Stimulated activated CD8-positive, alpha-beta memory T cell treated with anti-CD3 and anti-CD28 coated beads, Interleukin-7, amount 100 ng/mL, for 24 hours (primary cell): ENCODE measurements at regions not wholly inside any gene's neighbourhood (a gene's known extent, or its start where the extent isn't known, plus 50 kb on each side); places are given as distances from the start of the nearest gene placed in this dataset.

Experiments used
- DNase-seq: peaks from one replicate; pipeline ENCODE4 v3.0.0-alpha.2; 2020; ENCODE audit warnings: low read depth

DNA sequence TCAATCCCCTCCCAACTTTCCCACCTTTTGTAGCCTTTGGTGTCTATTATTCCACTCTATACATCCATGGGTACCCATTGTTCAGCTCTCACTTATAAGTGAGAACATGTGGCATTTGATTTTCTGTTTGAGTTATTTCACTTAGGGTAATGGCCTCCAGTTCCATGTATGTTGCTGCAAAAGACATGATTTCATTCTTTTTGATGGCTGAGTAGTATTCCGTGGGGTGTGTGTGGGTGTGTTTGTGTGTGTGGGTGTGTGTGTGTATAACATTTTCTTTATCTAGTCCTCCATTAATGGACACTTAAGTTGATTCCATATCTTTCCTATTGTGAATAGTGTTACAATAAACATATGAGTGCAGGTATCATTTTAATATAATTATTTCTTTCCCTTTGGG, 157.5 kb upstream of the FSTL4 start:
- no peak for DNase-seq

DNA sequence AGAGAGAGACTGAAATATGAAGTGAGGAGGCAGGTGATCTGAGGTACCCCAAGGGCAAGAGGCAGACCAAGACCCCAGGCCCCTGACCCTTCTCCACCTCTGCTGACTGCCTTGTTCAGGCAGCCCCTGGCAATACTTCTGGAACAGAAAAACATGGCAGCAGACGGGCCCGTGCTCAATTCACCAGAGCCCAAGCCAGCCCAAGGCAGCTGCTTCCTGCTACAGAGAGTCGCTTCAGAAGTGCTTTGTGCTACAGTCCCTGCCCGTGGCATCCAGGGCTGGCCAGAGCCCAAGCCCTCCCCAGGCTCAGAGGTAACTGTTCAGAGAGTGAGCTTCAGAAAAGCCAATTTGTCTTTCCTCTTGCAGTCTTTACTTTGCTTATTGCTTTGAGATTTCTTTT, 151.4 kb upstream of the FSTL4 start:
- DNase-seq, result no peak

GRCh38 chr5:133761632-133762031, 149.3 kb upstream of the FSTL4 start:
- no peak for DNase-seq

GRCh38 chr5:133760532-133760931, 148.2 kb upstream of the FSTL4 start:
- DNase-seq, result no peak

GRCh38 chr5:133758641-133759040, 146.3 kb upstream of the FSTL4 start:
- no peak for DNase-seq

GRCh38 chr5:133757396-133757945, 145.1 kb upstream of the FSTL4 start:
- no peak for DNase-seq

DNA sequence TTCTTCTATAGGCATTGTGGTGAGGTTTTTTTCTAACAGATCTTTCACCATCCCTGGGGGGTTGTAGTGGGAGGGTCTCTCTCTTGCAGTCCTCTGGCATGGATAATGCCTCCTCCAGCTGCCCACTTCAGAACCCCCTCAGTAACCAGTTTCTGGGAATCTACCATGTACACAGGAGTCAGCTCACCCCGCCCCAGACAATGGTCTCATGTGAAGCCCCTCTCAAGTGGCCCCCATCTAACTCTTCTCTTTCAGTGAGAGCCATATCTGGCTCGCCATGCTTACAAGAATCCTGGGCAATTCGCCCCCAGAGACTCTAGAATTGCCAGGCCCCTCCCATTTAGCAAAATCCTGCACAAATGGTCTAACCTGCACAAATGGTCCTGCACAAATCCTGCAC, 144.4 kb upstream of the FSTL4 start:
- no peak for DNase-seq

GRCh38 chr5:133756036-133756435, 143.7 kb upstream of the FSTL4 start:
- no peak for DNase-seq

- no peak for DNase-seq
Measured at GRCh38 chr5:133754575-133755169, 142.3 kb upstream of the FSTL4 start.

GRCh38 chr5:133753856-133754255, 141.5 kb upstream of the FSTL4 start:
- no peak for DNase-seq

- no peak for DNase-seq
Measured at GRCh38 chr5:133751846-133752245, 139.5 kb upstream of the FSTL4 start.

GRCh38 chr5:133751421-133751820, 139.1 kb upstream of the FSTL4 start:
- no peak for DNase-seq

DNA sequence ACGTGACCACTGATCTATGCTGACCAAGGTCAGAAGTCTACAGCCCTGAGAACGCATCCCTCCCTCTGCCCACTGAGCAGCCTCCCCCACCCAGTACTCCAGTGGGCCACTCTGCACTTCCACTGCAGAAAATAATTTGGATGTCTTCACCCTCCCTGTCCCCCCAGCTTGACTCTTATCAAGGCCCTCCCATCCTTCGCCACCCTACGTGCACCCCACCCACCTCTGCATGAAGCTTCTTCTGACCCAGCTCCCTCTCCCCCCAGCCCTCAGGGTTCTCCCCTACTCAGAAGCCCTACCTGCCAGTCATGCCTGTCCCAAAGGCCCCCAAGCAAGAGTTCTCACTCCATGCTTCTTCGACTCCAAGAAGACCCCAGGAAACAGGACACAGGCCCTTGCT, 138.5 kb upstream of the FSTL4 start:
- DNase-seq, result no peak

DNA sequence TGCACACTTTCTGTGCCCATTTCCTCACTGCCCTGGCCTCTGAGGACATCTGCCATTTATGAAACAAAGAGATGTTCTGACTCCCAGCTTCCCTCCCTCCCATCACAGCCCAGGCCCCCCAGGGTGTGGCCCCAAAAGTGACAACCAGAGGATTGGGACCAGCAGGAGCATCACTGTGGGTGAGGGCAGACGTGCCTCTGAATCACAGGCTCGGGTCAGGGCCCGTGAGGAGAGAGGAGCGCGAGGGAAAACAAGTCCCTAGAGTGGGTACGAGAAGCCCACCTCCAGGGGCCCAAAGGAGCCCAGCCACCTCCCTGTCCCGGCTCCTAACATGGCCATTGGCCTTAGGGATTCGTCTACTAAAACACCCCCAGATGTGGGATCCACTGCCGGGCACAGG, 138.0 kb upstream of the FSTL4 start:
- DNase-seq, result no peak

DNA sequence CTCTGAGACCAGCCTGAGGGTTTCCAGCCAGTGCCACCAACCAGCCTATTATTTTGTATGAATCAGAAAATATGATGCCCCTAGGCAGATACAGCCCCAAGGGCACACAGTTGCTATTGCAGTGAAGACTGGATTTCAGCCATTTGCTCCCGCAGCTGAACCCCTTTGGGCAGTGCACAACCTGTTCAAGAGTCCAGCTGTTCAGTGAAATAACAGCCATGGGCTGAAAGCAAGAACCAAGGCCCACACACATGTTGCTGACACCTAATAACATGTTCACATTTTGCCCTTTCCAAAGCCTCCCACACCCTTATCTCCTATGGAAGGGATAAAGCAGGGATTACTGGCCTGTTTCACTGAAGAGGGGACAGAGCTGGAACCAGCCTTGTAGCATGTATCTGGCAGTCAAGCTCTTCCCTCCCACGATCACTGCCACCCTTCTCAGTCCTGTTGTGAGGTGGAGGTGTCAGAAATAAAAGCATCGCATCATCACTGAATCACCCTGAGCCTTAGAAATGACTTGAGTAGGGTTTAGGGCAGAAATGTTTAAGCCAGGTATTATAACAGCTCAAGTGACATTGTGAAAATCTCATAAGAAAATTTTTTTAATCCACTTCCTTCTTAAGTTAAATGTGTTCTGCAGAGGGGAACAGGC, 137.1 kb upstream of the FSTL4 start:
- no peak for DNase-seq

DNA sequence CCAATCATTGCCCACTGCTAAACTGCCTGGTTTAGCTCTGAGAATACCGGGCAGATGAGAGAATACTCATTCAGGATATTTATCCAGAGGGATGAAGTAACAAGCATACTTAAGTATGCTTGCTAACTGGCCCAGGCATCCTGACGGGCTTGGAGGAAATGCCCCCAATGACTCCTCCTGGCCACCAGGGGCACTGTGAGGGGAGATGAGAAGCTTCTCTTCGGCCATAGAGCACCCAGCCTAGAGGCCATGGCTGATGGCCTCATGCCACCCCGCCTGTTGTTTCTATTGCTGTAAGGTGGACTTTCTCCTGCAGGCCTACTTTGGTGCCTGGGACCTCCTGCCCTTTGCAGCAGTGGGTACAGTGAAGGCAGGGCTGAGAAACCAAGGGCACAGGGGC, 134.5 kb upstream of the FSTL4 start:
- DNase-seq, result no peak

DNA sequence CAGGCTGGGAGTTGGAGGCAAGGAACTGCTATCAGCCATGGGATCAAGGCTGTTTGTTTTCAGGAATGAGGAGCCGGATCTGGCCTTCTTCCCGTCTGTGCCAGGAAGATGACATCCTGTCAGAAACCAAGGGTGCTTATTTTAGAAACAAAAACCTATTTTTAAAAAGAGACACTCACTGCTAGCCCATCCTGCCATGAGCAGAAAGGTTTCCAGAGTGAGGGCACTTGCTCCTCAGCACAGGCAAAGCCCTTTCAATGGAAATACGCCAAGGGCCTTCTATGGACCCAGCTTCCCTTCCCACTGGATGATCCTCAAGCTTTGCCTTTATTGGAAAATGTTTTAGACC, 132.6 kb upstream of the FSTL4 start:
- no peak for DNase-seq

- no peak for DNase-seq
Measured at GRCh38 chr5:133744051-133744959, 132.0 kb upstream of the FSTL4 start.

DNA sequence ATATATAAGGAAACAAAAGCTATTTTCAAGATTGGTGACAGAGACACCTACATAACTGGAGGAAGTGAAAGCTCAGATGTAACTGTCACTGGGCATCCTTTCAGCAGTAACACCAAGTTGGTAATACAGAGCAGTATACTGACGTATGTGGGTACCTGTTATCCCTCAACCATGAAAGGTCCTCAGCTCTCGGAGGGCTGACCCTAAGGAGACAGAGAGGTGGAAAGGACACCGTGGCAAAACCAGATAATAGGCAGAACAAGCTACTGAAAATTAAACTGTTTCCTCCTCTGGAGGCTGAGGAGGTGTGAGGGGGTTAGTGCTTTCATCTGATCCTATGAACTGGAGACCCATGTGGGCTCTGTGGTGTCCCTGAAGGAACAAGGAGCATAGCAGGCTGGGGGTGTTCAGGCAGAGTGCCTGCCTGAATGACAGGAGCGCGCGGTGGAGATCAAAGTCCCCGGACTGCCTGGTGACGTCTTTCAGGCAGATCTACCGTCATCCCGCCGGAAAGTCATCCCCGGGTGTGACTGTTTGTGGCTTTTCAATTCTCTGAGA, 130.2 kb upstream of the FSTL4 start:
- no peak for DNase-seq

DNA sequence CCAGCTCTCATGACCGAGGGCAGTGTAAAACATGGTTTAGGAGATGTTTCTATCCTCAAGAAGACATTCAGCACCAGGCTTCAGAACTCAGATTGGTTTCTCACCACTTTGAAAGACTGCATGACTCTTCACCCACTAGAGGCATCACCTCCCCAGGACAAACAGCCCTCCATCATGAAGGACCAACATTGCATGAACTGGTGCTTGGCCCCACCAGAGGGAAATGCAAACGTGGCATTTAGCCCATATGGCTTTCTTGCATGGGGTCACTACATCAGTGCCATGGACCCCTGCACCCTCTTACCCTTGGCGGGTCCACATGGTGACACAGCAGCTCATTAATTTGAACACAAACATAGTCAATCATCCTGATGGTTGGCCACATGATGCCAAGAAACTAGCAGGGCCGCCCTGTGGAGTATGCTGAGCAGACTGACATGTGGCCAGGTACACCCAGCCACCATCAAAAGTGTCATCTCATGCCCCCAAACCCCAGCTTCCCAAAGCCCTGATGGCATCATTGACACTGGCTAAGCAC, 129.5 kb upstream of the FSTL4 start:
- DNase-seq, result no peak

- DNase-seq, result no peak
Measured at GRCh38 chr5:133741396-133741795, 129.1 kb upstream of the FSTL4 start.

GRCh38 chr5:133739181-133739780, 126.9 kb upstream of the FSTL4 start:
- no peak for DNase-seq
